ENCODE measurements at regions not wholly inside any gene's neighbourhood (a gene's known extent, or its start where the extent isn't known, plus 50 kb on each side); places are given as distances from the start of the nearest gene placed in this dataset.

DNA sequence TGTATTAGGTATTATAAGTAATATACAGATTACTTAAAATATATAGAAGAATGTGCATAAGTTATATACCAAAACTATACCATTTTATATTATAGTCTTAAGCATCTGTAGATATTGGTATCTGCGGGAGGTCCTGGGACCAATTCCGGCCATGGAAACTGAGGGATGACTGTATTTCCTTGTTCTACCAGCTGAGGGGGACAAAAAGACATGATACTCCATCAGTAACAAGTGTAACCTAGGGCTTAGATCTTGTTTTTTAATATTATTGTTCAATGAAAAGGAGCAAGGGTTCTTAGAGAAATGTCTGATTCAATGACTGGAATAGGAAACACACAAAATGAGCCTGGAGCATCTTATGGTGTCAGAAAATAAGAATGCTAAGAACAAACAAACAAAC lies 752.5 kb downstream of the CCSER2 start:
- Histone ChIP-seq H3K4me1 (ENCODE audit: insufficient read depth, low read length, poor library complexity, severe bottlenecking) (no peaks in the 10 kb centered on the region), H3K4me2 (ENCODE audit: low read depth, low read length, poor library complexity, severe bottlenecking) (no peak overlapping the region), H3K9me3 (ENCODE audit: insufficient read depth, low read depth, low read length) (no peaks in the 10 kb centered on the region), H3K9ac (ENCODE audit: low read depth, low read length, poor library complexity, severe bottlenecking) (no peak overlapping the region), H3K79me2 (ENCODE audit: insufficient read depth, low read length) (no peaks in the 10 kb centered on the region), H2AFZ (ENCODE audit: low read length) (no peak overlapping the region), H3K27me3 (ENCODE audit: insufficient read depth, low read length, poor library complexity, severe bottlenecking) (no peaks in the 10 kb centered on the region), H3K9me2 (replicated peaks; ENCODE audit: low read depth, low read length) (no peaks in the 10 kb centered on the region), H3K36me3 (ENCODE audit: insufficient read depth, low read length) (no peaks in the 10 kb centered on the region), H4K20me1 (ENCODE audit: insufficient read depth, low read length, poor library complexity, severe bottlenecking) (no peaks in the 10 kb centered on the region), H3K4me3 (ENCODE audit: low read length, poor library complexity, severe bottlenecking) (no peak overlapping the region), H3F3A (ENCODE audit: low read depth) (no peaks in the 10 kb centered on the region)
- TF ChIP-seq CTCF (conservative IDR thresholded peaks at IDR 0.05; ENCODE audit: low read length) (no peak), EZH2phosphoT487 (IDR thresholded peaks at IDR 0.05; ENCODE audit: borderline replicate concordance) (no peak)

- no peaks in the 10 kb centered on the region for H3K9me2 ChIP-seq (replicated peaks; ENCODE audit: low read depth, low read length)
- H3K36me3 ChIP-seq (ENCODE audit: insufficient read depth, low read length): no peaks in the 10 kb centered on the region
- no peak overlapping the region for H3K4me3 ChIP-seq (ENCODE audit: low read length, poor library complexity, severe bottlenecking)
- H3K4me1 ChIP-seq (ENCODE audit: insufficient read depth, low read length, poor library complexity, severe bottlenecking): no peaks in the 10 kb centered on the region
- no peak overlapping the region for H3K9ac ChIP-seq (ENCODE audit: low read depth, low read length, poor library complexity, severe bottlenecking)
- TF ChIP-seq CTCF (conservative IDR thresholded peaks at IDR 0.05; ENCODE audit: low read length) (no peak), EZH2phosphoT487 (IDR thresholded peaks at IDR 0.05; ENCODE audit: borderline replicate concordance) (no peak)
- no peaks in the 10 kb centered on the region for H3K79me2 ChIP-seq (ENCODE audit: insufficient read depth, low read length)
- no peaks in the 10 kb centered on the region for H3F3A ChIP-seq (ENCODE audit: low read depth)
- H3K4me2 ChIP-seq (ENCODE audit: low read depth, low read length, poor library complexity, severe bottlenecking): no peak overlapping the region
- H3K27me3 ChIP-seq (ENCODE audit: insufficient read depth, low read length, poor library complexity, severe bottlenecking): no peaks in the 10 kb centered on the region
- no peak overlapping the region for H2AFZ ChIP-seq (ENCODE audit: low read length)
- H4K20me1 ChIP-seq (ENCODE audit: insufficient read depth, low read length, poor library complexity, severe bottlenecking): no peaks in the 10 kb centered on the region
- H3K9me3 ChIP-seq (ENCODE audit: insufficient read depth, low read depth, low read length): no peaks in the 10 kb centered on the region
Measured at GRCh38 chr10:85098835-85099521, 770.6 kb downstream of the CCSER2 start.

- Histone ChIP-seq H2AFZ (ENCODE audit: low read length) (no peak overlapping the region), H3K36me3 (ENCODE audit: insufficient read depth, low read length) (no peaks in the 10 kb centered on the region), H3K4me1 (ENCODE audit: insufficient read depth, low read length, poor library complexity, severe bottlenecking) (no peaks in the 10 kb centered on the region), H3K9me3 (ENCODE audit: insufficient read depth, low read depth, low read length) (no peaks in the 10 kb centered on the region), H3K9me2 (replicated peaks; ENCODE audit: low read depth, low read length) (no peaks in the 10 kb centered on the region), H3K79me2 (ENCODE audit: insufficient read depth, low read length) (no peaks in the 10 kb centered on the region), H3K4me2 (ENCODE audit: low read depth, low read length, poor library complexity, severe bottlenecking) (no peak overlapping the region), H3K9ac (ENCODE audit: low read depth, low read length, poor library complexity, severe bottlenecking) (no peak overlapping the region), H3F3A (ENCODE audit: low read depth) (no peaks in the 10 kb centered on the region), H4K20me1 (ENCODE audit: insufficient read depth, low read length, poor library complexity, severe bottlenecking) (no peaks in the 10 kb centered on the region), H3K4me3 (ENCODE audit: low read length, poor library complexity, severe bottlenecking) (no peak overlapping the region), H3K27me3 (ENCODE audit: insufficient read depth, low read length, poor library complexity, severe bottlenecking) (no peaks in the 10 kb centered on the region)
- TF ChIP-seq CTCF (conservative IDR thresholded peaks at IDR 0.05; ENCODE audit: low read length): no peak
- TF ChIP-seq EZH2phosphoT487 (IDR thresholded peaks at IDR 0.05; ENCODE audit: borderline replicate concordance): no peak
Measured at GRCh38 chr10:85100495-85100894, 772.1 kb downstream of the CCSER2 start.

Data from Loucy (cell line).